ENCODE measurements at regions not wholly inside any gene's neighbourhood (a gene's known extent, or its start where the extent isn't known, plus 50 kb on each side); places are given as distances from the start of the nearest gene placed in this dataset.

DNA sequence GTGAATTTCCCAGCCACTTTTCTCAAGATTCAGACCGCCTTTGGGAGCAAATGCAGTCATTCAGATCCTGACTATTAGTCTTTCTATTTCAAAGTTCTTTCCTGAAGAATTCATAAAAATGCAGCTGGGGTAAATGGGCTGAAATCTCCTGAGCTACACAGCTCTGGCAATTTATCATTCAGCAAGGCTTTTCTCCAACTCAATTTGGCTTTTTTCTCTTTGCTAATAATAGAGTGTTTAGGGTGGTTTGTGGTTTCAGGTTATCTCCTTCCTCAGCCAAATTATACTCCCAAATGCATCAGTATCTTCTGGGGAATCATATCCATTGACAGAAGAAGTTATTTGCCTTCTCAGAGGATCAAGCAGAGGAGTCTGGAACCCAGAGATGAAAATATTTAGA is 282.4 kb upstream of the SLC14A2 start:
- TF ChIP-seq, protein P1, sequence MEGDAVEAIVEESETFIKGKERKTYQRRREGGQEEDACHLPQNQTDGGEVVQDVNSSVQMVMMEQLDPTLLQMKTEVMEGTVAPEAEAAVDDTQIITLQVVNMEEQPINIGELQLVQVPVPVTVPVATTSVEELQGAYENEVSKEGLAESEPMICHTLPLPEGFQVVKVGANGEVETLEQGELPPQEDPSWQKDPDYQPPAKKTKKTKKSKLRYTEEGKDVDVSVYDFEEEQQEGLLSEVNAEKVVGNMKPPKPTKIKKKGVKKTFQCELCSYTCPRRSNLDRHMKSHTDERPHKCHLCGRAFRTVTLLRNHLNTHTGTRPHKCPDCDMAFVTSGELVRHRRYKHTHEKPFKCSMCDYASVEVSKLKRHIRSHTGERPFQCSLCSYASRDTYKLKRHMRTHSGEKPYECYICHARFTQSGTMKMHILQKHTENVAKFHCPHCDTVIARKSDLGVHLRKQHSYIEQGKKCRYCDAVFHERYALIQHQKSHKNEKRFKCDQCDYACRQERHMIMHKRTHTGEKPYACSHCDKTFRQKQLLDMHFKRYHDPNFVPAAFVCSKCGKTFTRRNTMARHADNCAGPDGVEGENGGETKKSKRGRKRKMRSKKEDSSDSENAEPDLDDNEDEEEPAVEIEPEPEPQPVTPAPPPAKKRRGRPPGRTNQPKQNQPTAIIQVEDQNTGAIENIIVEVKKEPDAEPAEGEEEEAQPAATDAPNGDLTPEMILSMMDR (conservative IDR thresholded peaks at IDR 0.05; ENCODE audit: low read depth, low read length): no peak
- TF ChIP-seq EZH2 (IDR thresholded peaks at IDR 0.05; ENCODE audit: borderline replicate concordance, low read depth, low read length, poor library complexity, severe bottlenecking): no peak

Measured in A673 (cell line).